Inferior parietal cortex (tissue), 1 donor: ENCODE measurements at regions not wholly inside any gene's neighbourhood (a gene's known extent, or its start where the extent isn't known, plus 50 kb on each side); places are given as distances from the start of the nearest gene placed in this dataset.
"Not testable (repeated sequence)": the region's sequence is repeated elsewhere in the genome, so short reads cannot be mapped to it uniquely, and the experiment has no call there.

Experiments used
- DNase-seq: peaks from one replicate; pipeline ENCODE4 v3.0.0-alpha.2; 2016; ENCODE audit errors: extremely low spot score

- no peak for DNase-seq
These were observed 176.3 kb downstream of the ERMARD start for GRCh38 chr6:169927711-169928110.

GRCh38 chr6:169926617-169927417, 175.4 kb downstream of the ERMARD start:
- DNase-seq = no peak

GRCh38 chr6:169923468-169924464, 172.3 kb downstream of the ERMARD start:
- no peak for DNase-seq

- DNase-seq = no peak
These were observed 170.7 kb downstream of the ERMARD start for GRCh38 chr6:169921853-169922824.

- no peak for DNase-seq
These were observed 169.8 kb downstream of the ERMARD start for GRCh38 chr6:169921217-169921616.

GRCh38 chr6:169920359-169921020, 169.1 kb downstream of the ERMARD start:
- DNase-seq = no peak

- DNase-seq = no peak
These were observed 167.6 kb downstream of the ERMARD start for GRCh38 chr6:169918954-169919549.

GRCh38 chr6:169918239-169918953, 167.0 kb downstream of the ERMARD start:
- no peak for DNase-seq

- DNase-seq = no peak
These were observed 165.7 kb downstream of the ERMARD start for GRCh38 chr6:169917153-169917552.

- DNase-seq = no peak
These were observed 164.5 kb downstream of the ERMARD start for GRCh38 chr6:169915769-169916550.

- not testable (repeated sequence) for DNase-seq
These were observed 162.3 kb downstream of the ERMARD start for GRCh38 chr6:169913745-169914144.

GRCh38 chr6:169913096-169913638, 161.7 kb downstream of the ERMARD start:
- DNase-seq = no peak

- DNase-seq = no peak
These were observed 161.1 kb downstream of the ERMARD start for GRCh38 chr6:169912266-169913095.

- no peak for DNase-seq
These were observed 160.1 kb downstream of the ERMARD start for GRCh38 chr6:169911264-169912263.

- DNase-seq = no peak
These were observed 157.7 kb downstream of the ERMARD start for GRCh38 chr6:169909113-169909512.

GRCh38 chr6:169908403-169908933, 157.0 kb downstream of the ERMARD start:
- DNase-seq = no peak
